ENCODE measurements at regions not wholly inside any gene's neighbourhood (a gene's known extent, or its start where the extent isn't known, plus 50 kb on each side); places are given as distances from the start of the nearest gene placed in this dataset.

DNA sequence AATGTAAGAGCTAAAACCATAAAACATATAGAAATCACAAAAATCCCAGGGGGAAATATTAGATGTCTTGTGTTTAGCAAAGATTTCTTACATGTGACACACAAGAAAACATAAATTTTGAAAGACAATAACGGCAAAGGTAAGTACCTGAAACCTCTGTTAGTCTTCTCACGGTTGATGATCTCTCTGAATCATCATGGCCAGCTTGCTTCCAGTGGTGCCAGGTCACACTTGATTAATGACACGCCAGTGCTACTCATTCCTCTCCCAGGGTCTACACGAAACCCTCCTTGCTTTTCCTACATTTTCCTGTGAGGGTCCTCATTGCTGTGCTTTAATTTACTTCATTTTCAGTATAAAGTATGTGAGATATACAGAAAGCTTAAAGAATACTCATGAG, 114.4 kb upstream of the PARP11 start:
- H3K27me3 ChIP-seq (ENCODE audit: insufficient read depth), result no peaks in the 10 kb centered on the region
- H3K4me1 Mint-ChIP-seq, result peaks cover 3% of the 10 kb centered on the region; the same call in 1 of the 3 replicates

DNA sequence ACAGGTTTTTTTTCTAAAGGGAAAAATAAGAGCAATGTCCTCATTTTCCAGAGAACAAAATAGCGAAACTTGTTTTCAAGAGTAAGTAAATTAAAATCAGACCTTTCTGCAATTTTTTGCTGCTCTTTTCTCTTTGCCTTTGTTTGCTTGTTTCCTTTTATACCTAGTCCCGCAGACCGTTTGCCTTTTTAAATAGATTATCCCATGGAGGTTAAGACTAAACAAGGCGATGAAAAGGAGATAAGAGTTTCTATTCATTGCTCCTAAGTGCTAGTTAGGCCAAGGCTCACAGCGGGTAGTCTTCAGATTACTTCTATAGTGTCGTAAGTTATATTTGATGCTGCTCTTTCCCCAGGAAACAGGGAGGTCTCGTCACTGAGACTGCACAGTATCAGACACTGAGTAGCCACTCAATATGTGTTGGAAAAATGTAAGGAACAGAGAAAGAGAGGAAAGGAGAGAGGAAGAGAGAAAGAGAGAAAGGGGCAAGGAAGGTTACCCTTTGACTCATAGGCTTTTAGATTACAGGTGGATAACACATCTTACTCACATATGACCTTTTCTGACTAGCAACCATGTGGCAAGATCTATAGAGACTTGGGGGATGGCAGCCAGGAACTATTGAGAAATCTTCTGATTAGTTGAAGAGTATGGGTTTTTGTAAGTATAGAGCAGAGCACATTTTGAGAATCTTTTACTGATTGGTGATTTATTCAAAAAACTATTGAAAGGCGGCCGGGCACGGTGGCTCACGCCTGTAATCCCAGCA, 107.5 kb upstream of the PARP11 start:
- DNase-seq (ENCODE audit: low spot score) (no peak), ATAC-seq (no peak)
- no peaks in the 10 kb centered on the region for H3K4me1 ChIP-seq (ENCODE audit: insufficient read depth)
- no peak overlapping the region for H3K4me3 ChIP-seq
- H3K36me3 Mint-ChIP-seq (ENCODE audit: low read depth), result peaks cover 8% of the 10 kb centered on the region; the same call in 2 of the 3 replicates
- H3K4me1 Mint-ChIP-seq, result peaks cover 1% of the 10 kb centered on the region; the same call in 1 of the 3 replicates
- no peak overlapping the region for H2AFZ ChIP-seq
- no peaks in the 10 kb centered on the region for H3K27me3 Mint-ChIP-seq (ENCODE audit: insufficient read depth, low read depth, poor library complexity)
- no peaks in the 10 kb centered on the region for H3K79me2 ChIP-seq (replicated peaks; ENCODE audit: insufficient read depth)
- no peaks in the 10 kb centered on the region for H3K9me2 ChIP-seq (ENCODE audit: insufficient read depth)
- H3K9me3 Mint-ChIP-seq, result peaks cover 31% of the 10 kb centered on the region; the same call in 2 of the 3 replicates
- H3K27ac Mint-ChIP-seq, result no peak overlapping the region
- no peaks in the 10 kb centered on the region for H3F3A ChIP-seq (replicated peaks; ENCODE audit: low read depth)
- H3K27ac ChIP-seq (ENCODE audit: low read depth), result no peak overlapping the region
- H3K36me3 ChIP-seq (ENCODE audit: insufficient read depth), result no peaks in the 10 kb centered on the region; the same call in 1 of the 2 replicates
- H3K4me3 Mint-ChIP-seq, result no peak overlapping the region
- H3K4me2 ChIP-seq, result no peak overlapping the region
- no peaks in the 10 kb centered on the region for H3K27me3 ChIP-seq (ENCODE audit: insufficient read depth)
- TF ChIP-seq, protein P1, sequence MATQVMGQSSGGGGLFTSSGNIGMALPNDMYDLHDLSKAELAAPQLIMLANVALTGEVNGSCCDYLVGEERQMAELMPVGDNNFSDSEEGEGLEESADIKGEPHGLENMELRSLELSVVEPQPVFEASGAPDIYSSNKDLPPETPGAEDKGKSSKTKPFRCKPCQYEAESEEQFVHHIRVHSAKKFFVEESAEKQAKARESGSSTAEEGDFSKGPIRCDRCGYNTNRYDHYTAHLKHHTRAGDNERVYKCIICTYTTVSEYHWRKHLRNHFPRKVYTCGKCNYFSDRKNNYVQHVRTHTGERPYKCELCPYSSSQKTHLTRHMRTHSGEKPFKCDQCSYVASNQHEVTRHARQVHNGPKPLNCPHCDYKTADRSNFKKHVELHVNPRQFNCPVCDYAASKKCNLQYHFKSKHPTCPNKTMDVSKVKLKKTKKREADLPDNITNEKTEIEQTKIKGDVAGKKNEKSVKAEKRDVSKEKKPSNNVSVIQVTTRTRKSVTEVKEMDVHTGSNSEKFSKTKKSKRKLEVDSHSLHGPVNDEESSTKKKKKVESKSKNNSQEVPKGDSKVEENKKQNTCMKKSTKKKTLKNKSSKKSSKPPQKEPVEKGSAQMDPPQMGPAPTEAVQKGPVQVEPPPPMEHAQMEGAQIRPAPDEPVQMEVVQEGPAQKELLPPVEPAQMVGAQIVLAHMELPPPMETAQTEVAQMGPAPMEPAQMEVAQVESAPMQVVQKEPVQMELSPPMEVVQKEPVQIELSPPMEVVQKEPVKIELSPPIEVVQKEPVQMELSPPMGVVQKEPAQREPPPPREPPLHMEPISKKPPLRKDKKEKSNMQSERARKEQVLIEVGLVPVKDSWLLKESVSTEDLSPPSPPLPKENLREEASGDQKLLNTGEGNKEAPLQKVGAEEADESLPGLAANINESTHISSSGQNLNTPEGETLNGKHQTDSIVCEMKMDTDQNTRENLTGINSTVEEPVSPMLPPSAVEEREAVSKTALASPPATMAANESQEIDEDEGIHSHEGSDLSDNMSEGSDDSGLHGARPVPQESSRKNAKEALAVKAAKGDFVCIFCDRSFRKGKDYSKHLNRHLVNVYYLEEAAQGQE (IDR thresholded peaks at IDR 0.05; ENCODE audit: unreplicated experiment), result no peak
- TF ChIP-seq EZH2 (IDR thresholded peaks at IDR 0.05; ENCODE audit: low read depth, unreplicated experiment), result no peak
- no peaks in the 10 kb centered on the region for H4K20me1 ChIP-seq (replicated peaks; ENCODE audit: insufficient read depth)

More for the DNA sequence above, 114.4 kb upstream of the PARP11 start:
- TF ChIP-seq ZNF114 (CRISPR knock-in tag; IDR thresholded peaks at IDR 0.05) (no peak), NANOG (IDR thresholded peaks at IDR 0.05; ENCODE audit: borderline replicate concordance) (no peak)
- TF ChIP-seq, protein P2, sequence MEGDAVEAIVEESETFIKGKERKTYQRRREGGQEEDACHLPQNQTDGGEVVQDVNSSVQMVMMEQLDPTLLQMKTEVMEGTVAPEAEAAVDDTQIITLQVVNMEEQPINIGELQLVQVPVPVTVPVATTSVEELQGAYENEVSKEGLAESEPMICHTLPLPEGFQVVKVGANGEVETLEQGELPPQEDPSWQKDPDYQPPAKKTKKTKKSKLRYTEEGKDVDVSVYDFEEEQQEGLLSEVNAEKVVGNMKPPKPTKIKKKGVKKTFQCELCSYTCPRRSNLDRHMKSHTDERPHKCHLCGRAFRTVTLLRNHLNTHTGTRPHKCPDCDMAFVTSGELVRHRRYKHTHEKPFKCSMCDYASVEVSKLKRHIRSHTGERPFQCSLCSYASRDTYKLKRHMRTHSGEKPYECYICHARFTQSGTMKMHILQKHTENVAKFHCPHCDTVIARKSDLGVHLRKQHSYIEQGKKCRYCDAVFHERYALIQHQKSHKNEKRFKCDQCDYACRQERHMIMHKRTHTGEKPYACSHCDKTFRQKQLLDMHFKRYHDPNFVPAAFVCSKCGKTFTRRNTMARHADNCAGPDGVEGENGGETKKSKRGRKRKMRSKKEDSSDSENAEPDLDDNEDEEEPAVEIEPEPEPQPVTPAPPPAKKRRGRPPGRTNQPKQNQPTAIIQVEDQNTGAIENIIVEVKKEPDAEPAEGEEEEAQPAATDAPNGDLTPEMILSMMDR (conservative IDR thresholded peaks at IDR 0.05; ENCODE audit: low read depth in 2 of 2), result no peak
- Mint-ChIP-seq H3K9me3 (peaks cover 17% of the 10 kb centered on the region; the same call in 2 of the 3 replicates), H3K27ac (no peak overlapping the region), H3K27me3 (ENCODE audit: insufficient read depth, low read depth, poor library complexity) (no peaks in the 10 kb centered on the region), H3K4me3 (no peak overlapping the region), H3K36me3 (ENCODE audit: low read depth) (peaks cover 3% of the 10 kb centered on the region; the same call in 2 of the 3 replicates)
- Histone ChIP-seq H3K27ac (ENCODE audit: low read depth) (no peak overlapping the region), H4K20me1 (replicated peaks; ENCODE audit: insufficient read depth) (no peaks in the 10 kb centered on the region), H3K4me1 (ENCODE audit: insufficient read depth) (no peaks in the 10 kb centered on the region; the same call in 1 of the 2 replicates), H3K9me2 (ENCODE audit: insufficient read depth) (peaks cover 4% of the 10 kb centered on the region; the same call in 1 of the 2 replicates), H3F3A (replicated peaks; ENCODE audit: low read depth) (no peaks in the 10 kb centered on the region), H3K4me2 (no peak overlapping the region), H2AFZ (no peak overlapping the region), H3K4me3 (no peak overlapping the region), H3K79me2 (replicated peaks; ENCODE audit: insufficient read depth) (no peaks in the 10 kb centered on the region), H3K36me3 (ENCODE audit: insufficient read depth) (no peaks in the 10 kb centered on the region; the same call in 1 of the 2 replicates)
- DNase-seq (ENCODE audit: low spot score) (no peak), ATAC-seq (no peak)

Measured in GM23338 (cell line).